Endothelial cell of umbilical vein (primary cell): ENCODE measurements at regions not wholly inside any gene's neighbourhood (a gene's known extent, or its start where the extent isn't known, plus 50 kb on each side); places are given as distances from the start of the nearest gene placed in this dataset.

Experiments used
- BruUV-seq: library from RNA; stranded (reverse); fragments of 400-500 nt; replicated peaks from 2 replicates; lab custom pipeline; 2021; lab: Mats Ljungman, UMichigan
- CTCF ChIA-PET: fragments of 300-600, 350-600 bp; sonication (Branson Sonifier 250); formaldehyde crosslinking; loops from one replicate; lab custom pipeline; 2021; ENCODE audit warnings: antibody characterized with exemption, inconsistent platforms; lab: Charles Lee
- POLR2A ChIA-PET: fragments of 300-600, 350-600 bp; sonication (Branson Sonifier 250); formaldehyde crosslinking; loops from one replicate; lab custom pipeline; 2021; ENCODE audit warnings: antibody characterized with exemption, inconsistent platforms; lab: Charles Lee
- DNase-seq: peaks from one replicate; pipeline ENCODE4 v3.0.0-alpha.2; 2011; ENCODE audit warnings: low read depth, low spot score
- FAIRE-seq: peaks from 2 replicates; lab custom pipeline; 2011; peaks lifted over from hg19 to GRCh38; lab: Jason Lieb, UNC
- H2AFZ ChIP-seq: 2 replicates; pipeline ENCODE4 v1.6.0; 2012; ENCODE audit warnings: low read depth, low read length, control low read depth, inconsistent platforms
- H3K27ac ChIP-seq: 2 replicates; pipeline ENCODE4 v1.5.1; 2011; ENCODE audit warnings: low read depth, mild to moderate bottlenecking, control low read depth, low read length, moderate library complexity; ENCODE audit not compliant: insufficient read depth
- H3K27me3 ChIP-seq, 2 experiments: 2 replicates each; pipeline versions ENCODE4 v1.6.0 to v1.6.1; 2011; ENCODE audit warnings: low read length in 2 of 2, mixed read lengths in 1 of 2; ENCODE audit not compliant: control insufficient read depth in 2 of 2, insufficient read depth in 2 of 2
- H3K36me3 ChIP-seq, 2 experiments: 2 replicates in 1 of 2; 3 replicates in 1 of 2; pipeline ENCODE4 v1.5.1; 2011; ENCODE audit warnings: low read length in 2 of 2, mild to moderate bottlenecking in 1 of 2, moderate library complexity in 1 of 2; ENCODE audit not compliant: control insufficient read depth in 2 of 2, insufficient read depth in 2 of 2; ENCODE audit errors: extremely low read depth in 1 of 2
- H3K4me1 ChIP-seq: 3 replicates; pipeline ENCODE4 v1.5.1; 2011; ENCODE audit warnings: mild to moderate bottlenecking, low read length; ENCODE audit not compliant: control insufficient read depth, insufficient read depth; ENCODE audit errors: extremely low read depth
- H3K4me2 ChIP-seq: 2 replicates; pipeline ENCODE4 v1.6.1; 2011; ENCODE audit warnings: low read length, control low read depth, mixed read lengths; ENCODE audit not compliant: insufficient read depth
- H3K4me3 ChIP-seq, 3 experiments: fragments of 200-600 bp in 1 of 3; sonication (generic), shearing (Covaris generic) in 1 of 3; replicated peaks in 1 of 3; 2 replicates each; pipeline ENCODE4 v1.5.1; 2011 to 2016; ENCODE audit warnings: control low read depth in 3 of 3, low read length in 3 of 3, mild to moderate bottlenecking in 2 of 3, inconsistent platforms in 1 of 3, low read depth in 1 of 3, moderate library complexity in 1 of 3; ENCODE audit not compliant: insufficient read depth in 1 of 3
- H3K79me2 ChIP-seq: 2 replicates; pipeline ENCODE4 v1.6.0; 2012; ENCODE audit warnings: low read length, inconsistent platforms; ENCODE audit not compliant: control insufficient read depth, insufficient read depth
- H3K9ac ChIP-seq: replicated peaks from 2 replicates; pipeline ENCODE3; 2011; ENCODE audit warnings: low read length, control low read depth; ENCODE audit not compliant: insufficient read depth; ENCODE audit errors: extremely low read depth
- H3K9me1 ChIP-seq: replicated peaks from 3 replicates; pipeline ENCODE4 v1.6.0; 2011; ENCODE audit warnings: mild to moderate bottlenecking, low read length; ENCODE audit not compliant: control insufficient read depth, insufficient read depth; ENCODE audit errors: extremely low read depth
- H3K9me3 ChIP-seq: replicated peaks from 2 replicates; pipeline ENCODE4 v1.5.1; 2012; ENCODE audit warnings: low read length, inconsistent platforms; ENCODE audit not compliant: control insufficient read depth, insufficient read depth
- H4K20me1 ChIP-seq: replicated peaks from 2 replicates; pipeline ENCODE3; 2011; ENCODE audit warnings: mild to moderate bottlenecking, low read length; ENCODE audit not compliant: control insufficient read depth, insufficient read depth; ENCODE audit errors: extremely low read depth
- CTCF ChIP-seq, 2 donors: IDR thresholded peaks; 1 replicate in 1 of 2; 2 replicates in 1 of 2; pipeline ENCODE4 v1.5.1; 2011; ENCODE audit warnings: low read length in 2 of 2, mild to moderate bottlenecking in 2 of 2, moderate library complexity in 2 of 2, control low read depth in 1 of 2, inconsistent platforms in 1 of 2, low read depth in 1 of 2; ENCODE audit not compliant: insufficient read depth in 1 of 2; ENCODE audit errors: extremely low read depth in 1 of 2
- FOS ChIP-seq: IDR thresholded peaks from 2 replicates; pipeline ENCODE4 v1.6.1; 2011; ENCODE audit warnings: mild to moderate bottlenecking, low read length, moderate library complexity, borderline replicate concordance; ENCODE audit not compliant: insufficient read depth
- GATA2 ChIP-seq: IDR thresholded peaks from 2 replicates; pipeline ENCODE4 v1.7.0; 2011; ENCODE audit warnings: low read depth, mild to moderate bottlenecking, moderate library complexity, mixed read lengths, low read length; ENCODE audit not compliant: insufficient read length, insufficient read depth
- JUN ChIP-seq: IDR thresholded peaks from 2 replicates; pipeline ENCODE4 v1.6.1; 2011; ENCODE audit warnings: borderline replicate concordance, low read depth; ENCODE audit not compliant: insufficient read length, insufficient read depth
- MAX ChIP-seq: IDR thresholded peaks from 2 replicates; pipeline ENCODE4 v1.6.1; 2011; ENCODE audit not compliant: insufficient read depth, insufficient read length
- POLR2A ChIP-seq: IDR thresholded peaks from 2 replicates; pipeline ENCODE4 v1.6.1; 2012; ENCODE audit warnings: low read depth, mild to moderate bottlenecking, control low read depth, low read length
- dilution Hi-C: fragments of 300-500 bp; cut with MboI; formaldehyde crosslinking; loops from one replicate; pipeline ENCODE4 v1.15.0; 2019; ENCODE audit warnings: low sequenced_read_pairs; ENCODE audit not compliant: extremely low pct_ligation_motif_present
- intact Hi-C: fragments of 100-400 bp; cut with micrococcal nuclease; formaldehyde crosslinking; loops from one replicate; pipeline ENCODE4 v1.10.0; 2022

DNA sequence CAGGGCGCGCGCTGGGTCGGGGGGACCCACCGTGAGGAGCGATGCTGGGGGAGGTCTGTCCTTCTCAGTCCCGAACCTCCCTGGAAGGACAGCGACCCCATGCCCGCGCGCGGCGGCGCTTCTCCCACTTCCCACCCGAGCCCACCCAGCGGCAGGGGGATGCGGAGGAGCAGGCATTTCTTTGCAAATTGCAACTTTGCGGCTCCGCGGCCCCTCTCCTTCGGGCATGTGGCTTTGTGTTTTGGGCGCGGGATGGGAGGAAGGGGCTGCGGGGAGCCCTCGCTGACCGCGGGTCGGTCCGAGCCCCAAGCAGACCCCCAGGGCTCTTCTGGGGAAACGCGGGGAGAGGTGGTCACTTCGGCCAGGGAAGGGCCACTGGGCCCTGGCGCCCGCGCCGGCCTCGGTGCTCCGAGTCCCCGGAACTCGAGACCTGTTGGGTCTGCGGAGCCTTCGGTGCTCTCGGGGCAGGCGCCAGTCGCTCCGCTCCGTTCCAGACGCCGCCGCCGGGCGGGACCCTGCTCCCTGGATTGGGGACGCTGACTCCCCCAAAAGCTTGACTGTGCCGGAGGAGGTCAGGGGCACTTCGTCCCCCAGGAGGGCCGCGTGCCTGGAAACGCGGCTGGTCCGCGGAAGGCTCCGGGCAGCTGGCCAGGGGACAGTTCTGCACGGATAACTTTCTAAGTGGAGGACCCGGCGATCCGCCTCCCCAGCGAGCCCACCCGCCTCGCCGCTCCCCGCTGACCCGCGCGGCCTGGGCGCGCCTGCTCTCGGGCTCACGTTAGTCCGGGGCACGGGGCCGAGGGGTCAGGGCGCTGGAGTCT lies 164.2 kb upstream of the DPP6 start:
- BruUV-seq: no TSS peak

More for the DNA sequence above, 164.2 kb upstream of the DPP6 start:
- FAIRE-seq (no peak), DNase-seq (no peak)
- Histone ChIP-seq H3K27ac (no peak overlapping the region), H3K79me2 (no peaks in the 10 kb centered on the region), H3K9me3 (peaks cover 4% of the 10 kb centered on the region), H4K20me1 (no peaks in the 10 kb centered on the region), H3K36me3 (no peaks in the 10 kb centered on the region), H3K9ac (no peak overlapping the region), H3K4me1 (no peaks in the 10 kb centered on the region), H3K4me3 (no peak overlapping the region), H2AFZ (no peak overlapping the region), H3K4me2 (no peak overlapping the region), H3K27me3 (no peaks in the 10 kb centered on the region), H3K9me1 (no peaks in the 10 kb centered on the region)
- no peak for TF ChIP-seq CTCF (IDR thresholded peaks at IDR 0.05; ENCODE audit: extremely low read depth in 1 of 2, insufficient read depth in 1 of 2, low read depth in 1 of 2, low read length in 2 of 2)
- TF ChIP-seq JUN: no peak
- no peak for TF ChIP-seq MAX
- TF ChIP-seq GATA2: no peak
- no peak for TF ChIP-seq FOS
- TF ChIP-seq POLR2A: no peak
- dilution Hi-C loops: no loop called here
- intact Hi-C loops: no loop called here
- POLR2A ChIA-PET: no interaction called here
- CTCF ChIA-PET: no interaction called here
